ENCODE measurements at regions not wholly inside any gene's neighbourhood (a gene's known extent, or its start where the extent isn't known, plus 50 kb on each side); places are given as distances from the start of the nearest gene placed in this dataset.
"Not testable (repeated sequence)": the region's sequence is repeated elsewhere in the genome, so short reads cannot be mapped to it uniquely, and the experiment has no call there.

DNA sequence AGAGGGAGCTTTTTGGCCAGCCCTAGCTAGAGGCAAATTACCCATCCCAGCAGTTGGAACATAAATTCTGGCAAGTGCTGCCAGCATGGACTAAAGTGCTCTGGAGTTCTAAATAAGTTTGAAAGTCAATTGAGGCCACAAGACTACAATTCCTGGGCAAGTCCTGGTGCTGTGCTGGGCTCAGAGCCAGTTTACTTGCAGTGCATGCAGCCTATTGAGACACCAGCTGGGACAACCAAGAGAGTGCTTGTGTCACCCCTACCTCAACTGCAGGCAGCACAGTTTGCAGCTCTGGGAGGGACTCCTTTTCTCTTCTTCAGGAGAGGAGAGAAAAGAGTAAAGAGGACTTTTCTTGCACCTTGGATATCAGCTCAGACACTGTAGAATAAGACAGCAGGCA lies 277.2 kb upstream of the TMEFF2 start:
- DNase-seq (ENCODE audit: low read depth in 4 of 4, low spot score in 1 of 4) = no peak

GRCh38 chr2:192469612-192470011 lies 274.9 kb upstream of the TMEFF2 start:
- no peak for DNase-seq (ENCODE audit: low read depth in 4 of 4, low spot score in 1 of 4)

DNA sequence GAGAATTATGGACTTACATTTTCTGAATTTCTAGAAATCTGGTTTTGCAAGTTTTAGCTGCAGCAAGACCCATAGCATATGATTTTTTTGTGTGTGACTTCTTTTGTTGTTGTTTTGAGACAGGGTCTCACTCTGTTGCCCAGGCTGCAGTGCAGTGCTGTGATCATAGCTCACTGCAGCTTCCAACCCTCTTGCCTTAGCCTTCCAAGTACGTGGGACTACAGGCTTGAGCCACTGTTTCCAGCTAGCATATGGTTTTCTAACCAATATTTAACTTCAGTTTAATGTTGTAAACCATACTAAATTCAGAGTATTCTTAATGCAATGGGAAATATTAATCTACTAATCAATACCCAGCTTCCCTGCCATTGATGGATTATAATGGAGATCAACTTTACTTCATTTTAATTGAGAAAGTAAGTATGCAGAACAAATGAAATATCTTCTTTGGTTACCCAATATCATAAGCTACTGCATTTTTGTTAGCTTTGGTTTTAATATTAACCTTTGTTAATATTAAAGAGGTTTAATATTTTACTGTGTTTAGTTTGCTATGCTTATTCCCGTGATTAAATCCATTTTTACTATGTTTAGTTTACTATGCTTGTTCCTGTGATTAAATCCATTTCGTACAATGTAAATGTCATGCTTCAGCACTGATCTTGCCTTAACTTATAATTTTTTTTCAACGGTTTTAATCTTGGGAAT lies 273.4 kb upstream of the TMEFF2 start:
- no peak for DNase-seq (ENCODE audit: low read depth in 4 of 4, low spot score in 1 of 4)

GRCh38 chr2:192465141-192465540 lies 270.4 kb upstream of the TMEFF2 start:
- no peak for DNase-seq (ENCODE audit: low read depth in 4 of 4, low spot score in 1 of 4)

GRCh38 chr2:192459422-192459821 lies 264.7 kb upstream of the TMEFF2 start:
- no peak for DNase-seq (ENCODE audit: low read depth in 4 of 4, low spot score in 1 of 4)

DNA sequence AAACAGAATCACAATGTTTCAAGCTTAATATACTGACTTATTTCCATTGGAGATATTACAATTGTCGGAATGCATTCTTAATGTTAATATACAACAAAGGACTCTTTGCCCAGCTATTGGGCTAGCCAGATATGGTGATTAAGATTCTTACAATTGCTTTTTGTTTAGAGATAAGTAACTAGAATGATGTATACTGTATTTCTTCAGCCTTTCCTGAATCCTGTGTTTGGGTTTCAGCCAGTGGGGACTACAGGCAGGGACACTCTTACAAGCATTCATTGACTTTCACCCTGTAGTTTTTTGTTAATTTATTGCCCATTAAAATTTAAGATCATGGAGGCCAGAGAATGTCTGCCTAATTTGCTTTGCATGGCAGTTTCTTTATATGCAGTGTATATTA lies 254.1 kb upstream of the TMEFF2 start:
- no peak for DNase-seq (ENCODE audit: low read depth in 4 of 4, low spot score in 1 of 4)

DNA sequence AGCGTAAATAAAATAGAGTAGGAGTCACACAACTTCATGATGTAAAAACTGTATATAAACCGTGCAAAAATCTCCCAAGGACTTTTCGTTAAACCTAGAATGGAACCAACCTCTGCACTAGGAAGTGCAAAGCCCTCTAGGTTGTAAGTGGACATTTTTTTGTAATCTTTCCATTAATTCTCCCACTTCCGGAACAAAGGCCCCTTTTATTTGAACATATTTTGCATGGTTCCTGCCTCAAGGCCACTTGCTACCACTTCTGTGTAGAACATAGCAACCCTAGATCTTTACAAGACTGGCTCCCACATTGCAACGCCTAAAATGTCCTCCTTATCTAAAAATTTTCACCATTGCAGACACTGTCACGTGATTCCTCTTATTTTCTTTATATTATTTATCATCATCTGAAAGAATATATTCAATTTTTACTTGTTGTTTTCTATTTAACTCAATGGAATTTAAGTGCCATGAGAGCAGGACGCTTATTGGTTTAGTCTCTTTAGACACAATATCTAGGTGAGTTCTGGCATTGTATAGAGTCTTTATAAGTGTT lies 249.6 kb upstream of the TMEFF2 start:
- DNase-seq (ENCODE audit: low read depth in 4 of 4, low spot score in 1 of 4) = no peak

DNA sequence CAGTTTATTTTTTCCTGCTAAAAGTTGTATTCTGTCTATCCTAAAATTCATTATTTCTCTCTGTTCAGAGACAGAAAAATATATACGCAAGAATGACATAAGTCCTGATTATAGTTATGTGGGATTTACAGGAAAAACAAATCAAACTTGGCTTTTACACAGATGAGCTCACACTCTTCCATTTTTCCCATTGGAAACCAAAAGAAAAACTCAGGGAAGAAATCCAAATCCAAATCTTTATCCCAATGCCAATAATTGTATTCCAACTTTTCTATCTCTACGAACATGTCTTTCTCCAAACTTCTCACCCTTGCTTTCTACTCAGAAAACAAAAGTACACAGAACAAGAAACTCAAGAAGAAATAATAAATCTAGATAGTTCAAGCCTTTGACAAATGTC lies 249.1 kb upstream of the TMEFF2 start:
- DNase-seq (ENCODE audit: low read depth in 4 of 4, low spot score in 1 of 4) = no peak

GRCh38 chr2:192438239-192438638 lies 243.5 kb upstream of the TMEFF2 start:
- DNase-seq (ENCODE audit: low read depth in 4 of 4, low spot score in 1 of 4) = no peak

DNA sequence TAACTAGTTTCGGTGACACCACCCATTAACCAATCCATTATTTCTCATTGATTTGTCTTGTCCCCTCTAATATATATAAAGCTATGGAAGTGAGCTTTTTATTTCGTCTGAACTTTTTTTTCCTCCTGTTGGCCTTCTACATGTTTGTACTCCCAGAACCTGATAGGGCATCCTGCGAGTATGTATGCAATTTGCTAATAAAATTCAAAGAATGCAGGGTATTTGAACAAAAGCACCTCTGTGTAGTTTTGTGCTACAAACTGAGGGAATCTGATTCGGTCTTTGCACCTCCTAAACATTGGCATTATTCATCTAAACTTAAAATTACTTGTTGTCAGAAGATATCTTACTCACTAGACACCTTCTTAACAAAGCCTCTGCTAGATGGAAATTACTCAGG lies 242.9 kb upstream of the TMEFF2 start:
- DNase-seq (ENCODE audit: low read depth in 4 of 4, low spot score in 1 of 4) = no peak

DNA sequence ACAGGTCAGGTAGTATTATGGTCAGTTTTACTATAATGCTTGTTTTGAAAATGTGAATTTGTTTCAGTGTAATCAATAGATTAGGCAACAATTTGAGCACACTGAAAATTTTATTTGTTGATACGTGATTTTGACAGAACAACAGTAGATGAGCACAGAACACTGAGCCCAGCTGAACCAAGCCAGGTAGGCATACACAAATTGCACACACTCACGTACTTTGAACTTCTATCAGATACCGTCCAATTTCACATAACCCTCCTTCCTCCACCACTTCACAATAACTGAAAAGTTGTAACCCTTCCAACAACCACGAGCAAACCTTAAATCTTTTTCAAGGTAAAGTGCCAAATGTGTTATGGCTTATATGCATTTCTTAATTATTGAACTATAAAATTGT lies 229.5 kb upstream of the TMEFF2 start:
- DNase-seq (ENCODE audit: low read depth in 4 of 4, low spot score in 1 of 4) = no peak

DNA sequence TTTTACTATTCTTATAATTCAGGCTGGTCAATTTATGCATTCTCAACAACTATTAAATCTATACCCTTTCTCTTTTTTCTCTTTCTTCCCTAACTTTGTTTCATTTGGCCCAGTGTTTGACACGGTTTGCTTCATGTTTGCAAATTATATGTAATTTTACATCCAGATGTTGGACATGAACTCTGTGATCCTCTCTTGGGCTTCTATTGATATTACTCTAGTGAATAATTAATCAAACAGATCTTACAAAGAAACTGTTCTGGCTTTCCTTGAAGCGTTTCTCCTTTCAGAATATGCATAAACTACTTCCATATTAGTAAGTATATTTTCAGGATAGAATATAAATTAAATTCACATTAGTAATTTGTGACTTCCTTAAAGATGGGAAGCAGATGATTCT lies 225.1 kb upstream of the TMEFF2 start:
- DNase-seq (ENCODE audit: low read depth in 4 of 4, low spot score in 1 of 4) = no peak

- no peak for DNase-seq (ENCODE audit: low read depth in 4 of 4, low spot score in 1 of 4)
Measured at GRCh38 chr2:192416060-192416459, 221.3 kb upstream of the TMEFF2 start.

DNA sequence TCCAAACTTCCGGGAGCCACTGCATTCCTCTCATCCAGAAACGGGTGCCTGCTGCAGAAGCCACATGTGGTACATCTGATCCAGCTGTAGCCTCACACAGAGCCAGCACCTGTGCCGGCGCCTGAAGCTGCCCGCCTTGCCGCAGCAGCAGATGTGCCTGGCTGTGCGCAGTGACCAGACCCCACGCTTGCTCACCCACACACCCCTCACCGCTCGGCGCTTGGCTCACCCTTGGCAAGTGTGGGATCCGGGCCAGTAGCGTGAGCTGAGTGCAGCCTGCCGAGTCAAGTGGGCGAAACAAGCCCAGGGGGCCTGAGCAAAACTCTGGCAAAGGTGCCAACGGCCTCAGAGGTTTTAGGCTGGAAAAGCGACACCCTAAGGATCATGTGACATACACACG lies 220.1 kb upstream of the TMEFF2 start:
- no peak for DNase-seq (ENCODE audit: low read depth in 4 of 4, low spot score in 1 of 4)

GRCh38 chr2:192413812-192414681 lies 219.3 kb upstream of the TMEFF2 start:
- DNase-seq (ENCODE audit: low read depth in 4 of 4, low spot score in 1 of 4) = no peak

DNA sequence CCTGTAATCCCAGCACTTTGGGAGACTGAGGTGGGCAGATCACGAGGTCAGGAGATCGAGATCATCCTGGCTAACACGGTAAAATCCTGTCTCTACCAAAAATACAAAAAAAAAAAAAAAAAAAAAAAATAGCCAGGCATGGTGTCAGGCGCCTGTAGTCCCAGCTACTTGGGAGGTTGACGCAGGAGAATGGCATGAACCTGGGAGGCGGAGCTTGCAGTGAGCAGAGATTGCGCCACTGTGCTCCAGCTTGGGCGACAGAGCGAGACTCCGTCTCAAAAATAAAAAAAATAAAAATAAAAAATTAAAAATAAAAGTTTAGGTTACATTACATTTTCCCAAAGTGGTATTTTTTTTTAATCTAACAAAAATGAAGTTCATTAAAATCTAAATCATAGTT lies 218.1 kb upstream of the TMEFF2 start:
- DNase-seq (ENCODE audit: low read depth in 4 of 4, low spot score in 1 of 4) = not testable (repeated sequence)

- no peak for DNase-seq (ENCODE audit: low read depth in 4 of 4, low spot score in 1 of 4)
Measured at GRCh38 chr2:192412394-192412793, 217.7 kb upstream of the TMEFF2 start.

- DNase-seq (ENCODE audit: low read depth in 4 of 4, low spot score in 1 of 4) = no peak
Measured at GRCh38 chr2:192411755-192412154, 217.0 kb upstream of the TMEFF2 start.

GRCh38 chr2:192410319-192410718 lies 215.6 kb upstream of the TMEFF2 start:
- DNase-seq (ENCODE audit: low read depth in 4 of 4, low spot score in 1 of 4) = no peak

DNA sequence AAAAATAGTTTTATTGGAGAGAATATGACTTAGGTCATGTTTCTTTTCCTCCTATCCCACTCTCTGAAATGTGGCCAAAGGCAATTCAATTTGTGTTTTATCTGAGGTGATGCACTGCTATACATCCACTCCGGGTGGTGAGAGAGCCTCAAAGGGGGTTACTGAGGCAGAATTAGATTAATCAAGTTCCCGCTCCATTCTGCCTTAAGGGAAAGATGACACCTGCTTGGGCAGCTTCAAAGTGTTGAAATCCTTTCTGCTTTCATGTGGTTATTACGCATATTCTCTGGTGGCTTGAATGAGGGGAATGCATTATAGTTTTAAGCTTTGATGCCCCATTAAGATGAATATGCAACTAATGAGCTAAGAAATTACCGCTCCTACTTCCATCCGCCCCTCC lies 213.0 kb upstream of the TMEFF2 start:
- DNase-seq (ENCODE audit: low read depth in 4 of 4, low spot score in 1 of 4) = no peak

DNA sequence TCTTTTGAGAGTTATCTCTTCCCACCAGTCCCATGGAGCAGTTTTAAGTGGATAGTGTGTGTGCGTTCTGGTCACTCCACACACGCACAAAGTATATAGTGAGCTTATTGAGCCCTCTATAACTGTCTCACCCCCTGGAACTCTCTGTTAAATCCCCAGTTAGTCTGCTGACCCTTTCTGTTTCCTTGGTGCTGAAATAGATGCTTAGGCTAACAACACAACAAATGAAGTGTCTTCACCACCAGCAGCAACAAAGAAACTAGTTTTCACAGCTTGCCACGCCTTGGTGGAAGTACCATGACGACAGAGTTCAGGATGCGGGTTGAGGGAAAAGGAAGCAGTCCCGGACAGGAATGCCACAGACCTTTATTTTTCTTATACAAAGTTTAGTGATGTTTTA lies 203.5 kb upstream of the TMEFF2 start:
- no peak for DNase-seq (ENCODE audit: low read depth in 4 of 4, low spot score in 1 of 4)

DNA sequence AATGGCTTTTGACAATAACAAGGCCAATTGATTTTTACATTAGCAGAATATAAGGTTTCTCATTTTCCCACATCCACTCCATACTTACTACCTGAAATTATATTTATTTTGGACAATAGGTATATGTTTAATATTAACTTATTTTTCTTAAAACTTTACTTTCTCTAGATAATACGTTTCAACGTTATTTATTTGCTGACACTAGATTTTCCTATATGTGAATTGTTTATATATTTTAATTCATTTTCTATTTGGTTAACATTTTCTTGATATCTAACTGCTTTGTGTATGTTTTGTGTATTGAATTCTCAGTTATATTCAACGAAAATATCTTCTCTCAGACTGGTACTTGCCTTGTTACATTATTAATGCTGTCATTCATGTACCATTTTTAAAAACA lies 199.9 kb upstream of the TMEFF2 start:
- no peak for DNase-seq (ENCODE audit: low read depth in 4 of 4, low spot score in 1 of 4)
